NCI-H226 (cell line): ENCODE measurements at regions not wholly inside any gene's neighbourhood (a gene's known extent, or its start where the extent isn't known, plus 50 kb on each side); places are given as distances from the start of the nearest gene placed in this dataset.
"Not testable (repeated sequence)": the region's sequence is repeated elsewhere in the genome, so short reads cannot be mapped to it uniquely, and the experiment has no call there.

Source experiments
- DNase-seq: peaks from one replicate; pipeline ENCODE4 v3.0.0-alpha.2; 2015

- DNase-seq, result no peak
These were observed 53.5 kb upstream of the EPB41L4A start for GRCh38 chr5:112472614-112473013.

GRCh38 chr5:112473989-112474388 lies 54.9 kb upstream of the EPB41L4A start:
- no peak for DNase-seq

- DNase-seq, result no peak
These were observed 56.8 kb upstream of the EPB41L4A start for GRCh38 chr5:112475747-112476365.

- peak; percentile 27 for DNase-seq
These were observed 60.3 kb upstream of the EPB41L4A start for GRCh38 chr5:112479418-112479817.

GRCh38 chr5:112480501-112480900 lies 61.4 kb upstream of the EPB41L4A start:
- no peak for DNase-seq

GRCh38 chr5:112483704-112484103 lies 64.6 kb upstream of the EPB41L4A start:
- DNase-seq, result no peak

GRCh38 chr5:112485934-112486355 lies 66.9 kb upstream of the EPB41L4A start:
- no peak for DNase-seq

- DNase-seq, result no peak
These were observed 72.2 kb upstream of the EPB41L4A start for GRCh38 chr5:112491257-112491656.

- DNase-seq, result peak; percentile 77
These were observed 73.2 kb upstream of the EPB41L4A start for GRCh38 chr5:112492291-112492690.

- DNase-seq, result not testable (repeated sequence)
These were observed 84.8 kb upstream of the EPB41L4A start for GRCh38 chr5:112503749-112504501.

- not testable (repeated sequence) for DNase-seq
These were observed 90.0 kb upstream of the EPB41L4A start for GRCh38 chr5:112509097-112509496.

- DNase-seq, result no peak
These were observed 92.8 kb upstream of the EPB41L4A start for GRCh38 chr5:112511920-112512319.

GRCh38 chr5:112512901-112513300 lies 93.8 kb upstream of the EPB41L4A start:
- no peak for DNase-seq

GRCh38 chr5:112514111-112514510 lies 95.0 kb upstream of the EPB41L4A start:
- no peak for DNase-seq

GRCh38 chr5:112520474-112520873 lies 101.4 kb upstream of the EPB41L4A start:
- DNase-seq, result not testable (repeated sequence)

GRCh38 chr5:112522891-112523673 lies 104.0 kb upstream of the EPB41L4A start:
- not testable (repeated sequence) for DNase-seq

GRCh38 chr5:112523674-112524263 lies 104.7 kb upstream of the EPB41L4A start:
- not testable (repeated sequence) for DNase-seq

GRCh38 chr5:112525217-112525616 lies 106.1 kb upstream of the EPB41L4A start:
- DNase-seq, result no peak

GRCh38 chr5:112528928-112529327 lies 109.9 kb upstream of the EPB41L4A start:
- DNase-seq, result no peak

GRCh38 chr5:112529525-112529924 lies 110.4 kb upstream of the EPB41L4A start:
- no peak for DNase-seq

- DNase-seq, result no peak
These were observed 113.7 kb upstream of the EPB41L4A start for GRCh38 chr5:112532654-112533360.

GRCh38 chr5:112533362-112533761 lies 114.3 kb upstream of the EPB41L4A start:
- DNase-seq, result peak; percentile 20
